IMR-90 (cell line): ENCODE measurements at regions not wholly inside any gene's neighbourhood (a gene's known extent, or its start where the extent isn't known, plus 50 kb on each side); places are given as distances from the start of the nearest gene placed in this dataset.

Experiments
- ATAC-seq: fragments of 200-7000 bp; cut with Tn5 transposase; 2 replicates; pipeline ENCODE4 v1.9.1; 2020; ENCODE audit warnings: low read depth, mild to moderate bottlenecking, moderate library complexity
- BruUV-seq: library from RNA; stranded (reverse); fragments of 400-500 nt; replicated peaks from 2 replicates; lab custom pipeline; 2021; lab: Mats Ljungman, UMichigan
- CTCF ChIA-PET: fragments of 300-600 bp; formaldehyde crosslinking; extraction: SDS; loops from one replicate; lab custom pipeline; 2021; ENCODE audit warnings: antibody characterized with exemption; lab: Yijun Ruan, JAX
- POLR2A ChIA-PET: fragments of 300-600 bp; sonication (Branson Sonifier 250); formaldehyde crosslinking; loops from one replicate; lab custom pipeline; 2022; ENCODE audit warnings: antibody characterized with exemption; ENCODE audit not compliant: unreplicated experiment; lab: Charles Lee
- DNase-seq: peaks from one replicate; pipeline ENCODE4 v3.0.0; 2013
- H2AFZ ChIP-seq: replicated peaks from 2 replicates; pipeline ENCODE3; 2013; ENCODE audit warnings: low read length, mild to moderate bottlenecking; ENCODE audit not compliant: poor library complexity
- H2AK5ac ChIP-seq: 2 replicates; pipeline ENCODE4 v1.6.1; 2013; ENCODE audit warnings: low read depth, low read length, inconsistent platforms
- H2AK9ac ChIP-seq: replicated peaks from 2 replicates; pipeline ENCODE3; 2013; ENCODE audit warnings: mild to moderate bottlenecking, low read depth, low read length, moderate library complexity; ENCODE audit not compliant: poor library complexity
- H2BK120ac ChIP-seq: 2 replicates; pipeline ENCODE4 v1.6.1; 2013; ENCODE audit warnings: low read depth, low read length, inconsistent platforms
- H2BK15ac ChIP-seq: 3 replicates; pipeline ENCODE4 v1.6.1; 2013; ENCODE audit warnings: low read depth, low read length, inconsistent platforms
- H2BK20ac ChIP-seq: 2 replicates; pipeline ENCODE4 v1.6.1; 2013; ENCODE audit warnings: low read depth, mild to moderate bottlenecking, inconsistent platforms, low read length, moderate library complexity
- H2BK5ac ChIP-seq: 2 replicates; pipeline ENCODE4 v1.6.1; 2013; ENCODE audit warnings: mild to moderate bottlenecking, low read depth, low read length, inconsistent platforms; ENCODE audit not compliant: poor library complexity, severe bottlenecking
- H3K14ac ChIP-seq: replicated peaks from 2 replicates; pipeline ENCODE4 v1.6.1; 2013; ENCODE audit warnings: low read depth, low read length, inconsistent platforms
- H3K18ac ChIP-seq: 2 replicates; pipeline ENCODE4 v1.6.1; 2013; ENCODE audit warnings: low read depth, low read length, control low read depth
- H3K23ac ChIP-seq: 2 replicates; pipeline ENCODE4 v1.6.1; 2013; ENCODE audit warnings: low read depth, low read length, inconsistent platforms
- H3K27ac ChIP-seq: 2 replicates; pipeline ENCODE4 v1.5.1; 2013; ENCODE audit warnings: mild to moderate bottlenecking, control low read depth, low read length; ENCODE audit not compliant: insufficient read depth
- H3K27me3 ChIP-seq: 2 replicates; pipeline ENCODE4 v1.6.1; 2013; ENCODE audit warnings: low read length; ENCODE audit not compliant: control insufficient read depth, insufficient read depth
- H3K36me3 ChIP-seq: 2 replicates; pipeline ENCODE4 v1.6.1; 2013; ENCODE audit warnings: low read length, mixed read lengths; ENCODE audit not compliant: control insufficient read depth, insufficient read depth
- H3K4ac ChIP-seq: 2 replicates; pipeline ENCODE4 v1.6.1; 2013; ENCODE audit warnings: low read depth, low read length, inconsistent platforms
- H3K4me1 ChIP-seq: 2 replicates; pipeline ENCODE4 v1.6.1; 2013; ENCODE audit warnings: low read length, mixed read lengths; ENCODE audit not compliant: control insufficient read depth, insufficient read depth
- H3K4me2 ChIP-seq: 2 replicates; pipeline ENCODE4 v1.6.1; 2013; ENCODE audit warnings: low read depth, mild to moderate bottlenecking, control low read depth, low read length, moderate library complexity
- H3K4me3 ChIP-seq: 2 replicates; pipeline ENCODE4 v1.5.1; 2013; ENCODE audit warnings: low read depth, mild to moderate bottlenecking, control low read depth, low read length, moderate library complexity; ENCODE audit not compliant: insufficient read depth
- H3K56ac ChIP-seq: 2 replicates; pipeline ENCODE4 v1.6.1; 2013; ENCODE audit warnings: low read length, inconsistent platforms; ENCODE audit not compliant: insufficient read depth; ENCODE audit errors: extremely low read depth
- H3K79me1 ChIP-seq, 2 experiments: 2 replicates each; pipeline ENCODE4 v1.6.1; 2013; ENCODE audit warnings: low read length in 2 of 2, inconsistent platforms in 1 of 2, low read depth in 1 of 2
- H3K9ac ChIP-seq: 2 replicates; pipeline ENCODE4 v1.6.1; 2013; ENCODE audit warnings: low read depth, low read length, control low read depth
- H3K9me1 ChIP-seq: 2 replicates; pipeline ENCODE4 v1.6.1; 2013; ENCODE audit warnings: low read length, inconsistent platforms; ENCODE audit not compliant: insufficient read depth
- H3K9me3 ChIP-seq: 2 replicates; pipeline ENCODE4 v1.6.1; 2013; ENCODE audit warnings: low read length; ENCODE audit not compliant: control insufficient read depth, insufficient read depth
- H4K20me1 ChIP-seq: 2 replicates; pipeline ENCODE4 v1.6.1; 2013; ENCODE audit warnings: low read length, inconsistent platforms; ENCODE audit not compliant: insufficient read depth
- H4K5ac ChIP-seq: 2 replicates; pipeline ENCODE4 v1.6.1; 2013; ENCODE audit warnings: mild to moderate bottlenecking, low read depth, low read length, control low read depth
- H4K8ac ChIP-seq, 2 experiments: 2 replicates each; pipeline ENCODE4 v1.6.1; 2013; ENCODE audit warnings: low read depth in 2 of 2, low read length in 2 of 2, control low read depth in 1 of 2, inconsistent platforms in 1 of 2
- H4K91ac ChIP-seq: 2 replicates; pipeline ENCODE4 v1.6.1; 2013; ENCODE audit warnings: low read depth, low read length, inconsistent platforms; ENCODE audit not compliant: insufficient read depth
- CEBPB ChIP-seq: IDR thresholded peaks from 2 replicates; pipeline ENCODE4 v1.6.1; 2012; ENCODE audit warnings: low read depth, low read length, improper control_type of control experiment
- CHD1 ChIP-seq: IDR thresholded peaks from 2 replicates; pipeline ENCODE4 v1.6.1; 2012; ENCODE audit warnings: low read depth, low read length, improper control_type of control experiment
- CTCF ChIP-seq: conservative IDR thresholded peaks from 2 replicates; pipeline ENCODE4 v1.5.1; 2012; ENCODE audit warnings: mild to moderate bottlenecking, low read depth, low read length, improper control_type of control experiment
- MAFK ChIP-seq: IDR thresholded peaks from 2 replicates; pipeline ENCODE4 v1.6.1; 2012; ENCODE audit warnings: low read depth, low read length, improper control_type of control experiment
- MAZ ChIP-seq: IDR thresholded peaks from 2 replicates; pipeline ENCODE4 v1.6.1; 2012; ENCODE audit warnings: low read depth, mild to moderate bottlenecking, low read length, improper control_type of control experiment, moderate library complexity, borderline replicate concordance
- NFE2L2 ChIP-seq: fragments of 150-350 bp; IDR thresholded peaks from 2 replicates; pipeline ENCODE4 v1.6.1; 2016; ENCODE audit warnings: low read depth, mild to moderate bottlenecking, low read length
- RCOR1 ChIP-seq: IDR thresholded peaks from 2 replicates; pipeline ENCODE4 v1.6.1; 2012; ENCODE audit warnings: mild to moderate bottlenecking, low read length, improper control_type of control experiment; ENCODE audit not compliant: insufficient replicate concordance
- RFX5 ChIP-seq: IDR thresholded peaks from 2 replicates; pipeline ENCODE4 v1.8.0; 2012; ENCODE audit warnings: low read depth, mild to moderate bottlenecking, low read length, moderate library complexity
- dilution Hi-C: fragments of 300-500 bp; cut with HindIII; formaldehyde crosslinking; loops from one replicate; pipeline ENCODE4 v1.14.3; 2018; ENCODE audit warnings: low sequenced_read_pairs; ENCODE audit not compliant: unreplicated experiment
- in situ Hi-C: fragments of 300-500 bp; cut with MboI; formaldehyde crosslinking; loops from 3 replicates; pipeline ENCODE4 v1.14.3; 2019; ENCODE audit warnings: low sequenced_read_pairs, inconsistent platforms, mixed read lengths
- intact Hi-C: fragments of 100-400 bp; cut with micrococcal nuclease; formaldehyde crosslinking; loops from 2 replicates; pipeline ENCODE4 v1.10.0; 2022

- Histone ChIP-seq H2BK5ac (no peak overlapping the region), H3K4me1 (no peaks in the 10 kb centered on the region), H3K27ac (no peak overlapping the region), H3K4me3 (no peak overlapping the region), H3K79me1 (no peaks in the 10 kb centered on the region), H2AFZ (no peak overlapping the region), H2AK5ac (no peak overlapping the region), H3K9me3 (peaks cover 7% of the 10 kb centered on the region), H3K9ac (no peak overlapping the region), H2BK15ac (no peak overlapping the region), H3K14ac (no peak overlapping the region), H4K8ac (no peak overlapping the region), H3K23ac (no peak overlapping the region), H3K36me3 (no peaks in the 10 kb centered on the region), H2AK9ac (no peak overlapping the region), H3K4me2 (no peak overlapping the region), H2BK20ac (no peak overlapping the region), H4K20me1 (no peaks in the 10 kb centered on the region), H3K9me1 (no peaks in the 10 kb centered on the region), H4K5ac (no peak overlapping the region), H3K27me3 (no peaks in the 10 kb centered on the region), H3K56ac (no peak overlapping the region), H4K91ac (no peak overlapping the region), H3K4ac (no peak overlapping the region), H3K18ac (no peak overlapping the region), H2BK120ac (no peak overlapping the region)
- in situ Hi-C loops (no loop called here), dilution Hi-C loops (no loop called here), intact Hi-C loops (no loop called here)
- TF ChIP-seq NFE2L2 (no peak), CTCF (no peak), CHD1 (no peak), MAFK (no peak), CEBPB (no peak), RFX5 (no peak), RCOR1 (no peak), MAZ (no peak)
- CTCF ChIA-PET = no interaction called here
- no TSS peak for BruUV-seq
- POLR2A ChIA-PET = no interaction called here
- no peak for DNase-seq
- no peak for ATAC-seq
Measured at GRCh38 chr12:81888961-81889360, 129.8 kb upstream of the PPFIA2 start.
